ENCODE measurements at regions not wholly inside any gene's neighbourhood (a gene's known extent, or its start where the extent isn't known, plus 50 kb on each side); places are given as distances from the start of the nearest gene placed in this dataset.

DNA sequence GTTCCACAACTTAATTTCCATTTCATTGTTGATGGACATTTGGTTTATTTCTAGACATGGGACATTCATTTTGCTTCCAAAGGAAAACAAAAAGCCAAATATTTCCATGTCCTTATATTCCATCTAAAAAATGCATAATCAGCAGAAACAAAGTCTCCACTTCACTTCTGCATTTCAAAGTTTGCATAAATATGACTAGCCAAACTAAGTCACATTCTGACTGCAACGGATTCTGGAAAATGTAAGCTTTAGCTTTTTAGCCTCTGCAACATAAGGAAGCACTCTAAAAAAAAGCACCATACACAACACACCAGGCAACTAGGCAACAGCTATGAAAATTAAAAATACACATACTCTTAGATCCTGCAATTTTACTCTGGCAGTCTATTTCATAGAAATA lies 135.3 kb downstream of the ETAA1 start:
- DNase-seq (ENCODE audit: low spot score in 2 of 2): no peak
- H3K36me3 ChIP-seq (replicated peaks): no peaks in the 10 kb centered on the region
- H3K4me1 ChIP-seq: no peaks in the 10 kb centered on the region
- in situ Hi-C loops (cut with MboI; ENCODE audit: low sequenced_read_pairs): no loop called here
- no peaks in the 10 kb centered on the region for H3K27me3 ChIP-seq (ENCODE audit: low read depth)
- H3K9me3 ChIP-seq: no peaks in the 10 kb centered on the region
- H3K4me3 ChIP-seq: no peak overlapping the region

DNA sequence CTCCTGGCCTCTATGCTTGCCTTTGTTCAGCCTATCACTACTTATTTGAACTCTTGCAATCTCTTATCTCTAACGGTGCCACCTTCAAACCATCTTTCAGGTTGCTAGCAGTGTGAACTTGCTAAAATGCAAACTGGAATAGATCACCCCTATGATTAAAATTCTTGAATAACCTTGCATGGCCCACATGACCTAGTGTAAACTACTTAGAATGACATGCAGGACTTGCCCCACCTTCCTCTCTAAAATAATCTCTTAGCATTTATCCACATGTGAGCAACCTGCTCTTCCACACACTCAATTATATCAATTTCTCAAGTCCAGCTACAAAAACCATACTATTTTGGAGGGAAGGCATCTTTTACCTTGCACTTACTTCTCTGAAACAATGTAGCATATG lies 137.6 kb downstream of the ETAA1 start:
- no peaks in the 10 kb centered on the region for H3K4me1 ChIP-seq
- H3K27me3 ChIP-seq (ENCODE audit: low read depth): no peaks in the 10 kb centered on the region
- in situ Hi-C loops (cut with MboI; ENCODE audit: low sequenced_read_pairs): no loop called here

DNA sequence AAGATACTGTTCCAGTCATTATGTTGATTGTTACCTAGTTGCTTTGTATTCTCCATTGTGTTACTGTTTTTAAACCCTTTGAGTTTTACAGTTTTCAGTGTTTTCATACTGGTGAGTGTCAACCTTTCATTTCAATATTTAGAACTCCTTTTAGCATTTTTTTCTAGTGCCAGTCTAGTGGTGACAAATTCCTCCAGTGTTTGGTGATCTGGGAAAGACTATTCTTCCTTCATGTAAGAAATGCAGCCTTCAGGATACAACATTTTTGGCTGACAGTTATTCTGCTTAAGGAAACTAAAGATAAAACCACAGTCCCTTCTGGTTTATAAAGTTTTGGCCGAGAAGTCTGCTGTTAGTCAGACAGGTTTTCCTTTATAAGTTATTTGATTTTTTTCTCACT lies 143.8 kb downstream of the ETAA1 start:
- no peak overlapping the region for H3K4me3 ChIP-seq
- in situ Hi-C loops (cut with MboI; ENCODE audit: low sequenced_read_pairs): no loop called here
- H3K9me3 ChIP-seq: no peaks in the 10 kb centered on the region
- no peaks in the 10 kb centered on the region for H3K4me1 ChIP-seq
- no peak for DNase-seq (ENCODE audit: low spot score in 2 of 2)
- H3K27me3 ChIP-seq (ENCODE audit: low read depth): no peaks in the 10 kb centered on the region
- H3K36me3 ChIP-seq (replicated peaks): no peaks in the 10 kb centered on the region

More for the DNA sequence above, 137.6 kb downstream of the ETAA1 start:
- no peak overlapping the region for H3K4me3 ChIP-seq
- no peaks in the 10 kb centered on the region for H3K36me3 ChIP-seq (replicated peaks)
- no peak for DNase-seq (ENCODE audit: low spot score in 2 of 2)
- H3K9me3 ChIP-seq: no peaks in the 10 kb centered on the region

DNA sequence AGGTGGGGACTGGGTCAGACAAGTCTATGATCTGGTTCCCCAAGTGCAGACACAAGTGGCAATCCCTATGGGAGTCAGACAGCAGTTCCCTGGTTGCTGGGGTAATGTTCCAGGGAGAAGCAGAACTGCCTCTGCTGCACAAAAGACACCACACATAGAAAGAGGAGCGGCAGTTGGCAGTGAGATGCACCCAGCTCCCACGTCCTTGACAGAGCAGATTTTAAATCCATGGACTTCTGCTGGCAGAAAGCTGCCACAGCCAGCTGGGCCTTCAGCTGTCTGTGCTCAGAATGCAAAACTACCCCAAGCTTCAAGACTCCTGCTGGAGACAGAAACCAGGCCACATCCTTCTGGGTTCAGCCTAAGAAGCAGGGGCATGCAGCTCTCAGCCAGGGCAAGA lies 147.2 kb downstream of the ETAA1 start:
- no peak for DNase-seq (ENCODE audit: low spot score in 2 of 2)
- Histone ChIP-seq H3K4me3 (no peak overlapping the region), H3K9me3 (no peaks in the 10 kb centered on the region), H3K4me1 (no peaks in the 10 kb centered on the region), H3K36me3 (replicated peaks) (no peaks in the 10 kb centered on the region), H3K27me3 (ENCODE audit: low read depth) (no peaks in the 10 kb centered on the region)
- in situ Hi-C loops (cut with MboI; ENCODE audit: low sequenced_read_pairs): no loop called here

DNA sequence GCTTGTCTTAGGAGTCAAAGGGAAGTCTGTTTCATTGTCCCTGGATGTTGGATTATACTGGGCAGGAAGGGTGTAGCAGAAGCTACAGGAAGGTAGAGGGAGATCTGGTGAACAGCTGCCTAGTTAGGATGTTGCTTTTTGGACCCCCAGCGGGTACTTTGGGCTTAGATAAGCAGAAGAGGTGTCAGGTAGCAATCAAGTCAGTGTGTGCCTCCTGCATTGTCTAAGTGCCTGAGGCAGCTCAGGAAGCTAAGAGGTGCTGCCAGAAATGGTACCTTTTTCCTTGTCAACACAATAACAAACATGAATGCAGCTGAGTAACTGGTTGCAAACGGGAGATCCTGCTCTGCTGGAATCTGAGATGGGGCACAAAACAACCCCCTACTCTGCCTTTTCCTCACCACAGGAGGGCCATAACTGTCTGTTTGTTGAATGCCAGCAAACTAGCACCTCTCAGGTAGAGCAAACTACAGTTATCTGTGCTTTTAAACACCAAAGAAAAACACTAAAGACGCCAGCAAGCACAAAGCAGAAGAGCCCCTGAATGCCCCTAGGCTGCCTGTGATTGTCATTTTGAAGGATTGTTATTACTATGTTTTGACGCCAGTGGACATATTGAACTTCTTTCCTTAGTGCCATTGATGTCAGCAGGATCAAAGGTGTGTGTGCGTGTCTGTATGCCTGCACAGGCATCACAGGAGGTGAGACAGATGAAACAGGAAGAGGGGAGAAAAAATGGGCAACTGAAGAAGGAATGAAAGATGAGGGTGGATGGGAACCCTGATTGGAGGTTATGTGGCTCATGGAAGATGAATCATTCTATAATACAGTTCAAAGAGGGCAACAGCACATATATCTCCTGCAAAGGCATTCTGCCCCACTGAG lies 151.4 kb downstream of the ETAA1 start:
- no peak overlapping the region for H3K4me3 ChIP-seq
- no peaks in the 10 kb centered on the region for H3K27me3 ChIP-seq (ENCODE audit: low read depth)
- H3K9me3 ChIP-seq: no peaks in the 10 kb centered on the region
- no peaks in the 10 kb centered on the region for H3K4me1 ChIP-seq
- in situ Hi-C loops (cut with MboI; ENCODE audit: low sequenced_read_pairs): no loop called here
- no peak for DNase-seq (ENCODE audit: low spot score in 2 of 2)
- H3K36me3 ChIP-seq (replicated peaks): no peaks in the 10 kb centered on the region

DNA sequence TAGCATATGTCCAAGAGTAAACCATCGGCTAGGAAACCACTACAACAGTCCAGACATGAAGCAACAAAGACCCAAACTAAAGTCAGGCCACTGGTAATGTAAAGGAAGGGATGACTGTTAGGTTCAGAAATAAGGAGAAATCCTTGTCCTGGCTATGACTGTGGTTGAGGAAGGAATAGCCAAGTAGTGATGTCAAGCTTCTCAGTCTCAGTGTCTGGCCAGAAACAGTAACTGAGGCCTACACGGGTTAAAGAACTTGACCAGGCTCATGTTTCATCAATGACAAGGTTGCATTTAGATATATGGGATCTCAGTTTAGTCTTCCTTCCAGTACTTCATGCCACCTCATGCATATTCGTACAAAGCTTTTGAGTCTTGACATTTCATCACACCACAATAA lies 162.0 kb downstream of the ETAA1 start:
- Histone ChIP-seq H3K27me3 (ENCODE audit: low read depth) (no peaks in the 10 kb centered on the region), H3K9me3 (no peaks in the 10 kb centered on the region), H3K4me3 (no peak overlapping the region), H3K4me1 (no peaks in the 10 kb centered on the region), H3K36me3 (replicated peaks) (no peaks in the 10 kb centered on the region)
- in situ Hi-C loops (cut with MboI; ENCODE audit: low sequenced_read_pairs): no loop called here
- no peak for DNase-seq (ENCODE audit: low spot score in 2 of 2)

DNA sequence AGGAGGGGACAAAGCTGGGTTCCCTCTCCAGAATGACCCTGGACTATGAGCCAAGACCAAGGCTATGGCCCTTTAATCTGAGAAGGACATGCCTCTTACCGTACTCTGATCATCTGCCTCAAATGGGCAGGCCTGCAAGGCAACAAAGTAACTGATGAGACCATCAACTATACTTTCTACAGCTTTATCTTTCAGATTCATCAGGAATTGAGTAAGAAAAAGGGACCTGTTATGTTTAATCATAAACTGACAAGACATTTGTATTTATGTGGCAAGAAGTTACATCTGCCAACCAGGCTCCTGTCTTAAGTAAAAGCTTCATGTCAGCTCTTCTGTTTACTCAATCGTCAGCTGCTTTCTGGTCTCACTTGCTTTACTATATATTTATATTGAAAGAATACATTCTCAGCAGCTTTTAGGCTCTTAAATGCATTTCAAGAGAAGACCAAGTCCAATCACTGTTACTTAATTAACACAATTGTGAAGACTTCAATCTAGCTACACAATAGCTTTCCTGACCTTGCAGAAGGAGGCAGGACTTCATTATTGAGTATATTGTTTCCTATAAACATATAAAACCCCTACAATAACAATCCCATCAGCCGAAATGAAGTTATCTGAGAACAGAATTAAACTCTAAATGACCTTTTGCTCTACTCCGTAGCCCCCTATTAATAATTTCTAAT lies 163.8 kb downstream of the ETAA1 start:
- Histone ChIP-seq H3K4me3 (no peak overlapping the region), H3K36me3 (replicated peaks) (no peaks in the 10 kb centered on the region), H3K4me1 (no peaks in the 10 kb centered on the region), H3K9me3 (no peaks in the 10 kb centered on the region), H3K27me3 (ENCODE audit: low read depth) (no peaks in the 10 kb centered on the region)
- in situ Hi-C loops (cut with MboI; ENCODE audit: low sequenced_read_pairs): no loop called here
- DNase-seq (ENCODE audit: low spot score in 2 of 2): no peak

DNA sequence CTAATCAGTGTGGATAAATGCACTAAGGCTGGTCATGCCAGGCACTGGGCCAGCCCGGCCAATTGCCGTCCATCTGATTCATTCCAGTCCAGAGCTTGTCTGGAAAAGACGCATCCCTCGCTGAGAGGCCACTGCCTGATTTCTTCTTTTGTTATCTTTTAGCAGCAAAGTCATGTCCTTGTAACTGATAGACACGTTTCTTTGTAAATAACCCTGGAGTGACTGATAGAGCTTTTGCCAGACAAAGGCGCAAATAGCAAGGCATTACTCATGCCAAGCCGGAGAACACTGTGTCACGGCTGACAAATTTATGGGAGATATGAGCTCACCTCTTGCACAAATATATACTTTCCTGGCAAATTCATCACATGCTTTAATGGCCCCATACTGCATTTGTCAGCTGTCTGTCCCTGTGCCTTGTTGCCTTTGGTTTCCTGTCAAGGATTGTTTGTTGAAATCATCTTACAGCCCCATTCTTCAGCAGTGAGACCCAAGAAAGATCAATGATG lies 164.4 kb downstream of the ETAA1 start:
- DNase-seq (ENCODE audit: low spot score in 2 of 2): no peak

DNA sequence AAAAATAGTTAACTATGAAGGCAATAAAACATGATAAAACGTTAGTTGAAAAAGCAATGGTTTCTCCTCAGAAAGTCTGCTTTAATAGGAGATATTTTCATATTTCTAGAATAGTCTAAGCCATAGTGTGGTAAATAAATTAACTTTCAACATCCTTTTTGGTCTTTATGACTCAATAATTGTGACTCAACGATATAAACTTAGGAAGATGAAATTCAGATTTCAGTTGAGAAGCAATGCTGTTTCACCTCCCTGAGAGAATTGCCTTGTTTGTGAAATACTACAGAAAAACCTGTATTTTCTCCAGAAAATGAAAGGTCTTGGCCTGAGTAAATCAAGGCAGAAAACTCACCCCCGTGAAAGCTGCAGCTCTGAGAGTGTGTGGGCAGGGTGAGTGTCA lies 166.9 kb downstream of the ETAA1 start:
- Histone ChIP-seq H3K36me3 (replicated peaks) (no peaks in the 10 kb centered on the region), H3K27me3 (ENCODE audit: low read depth) (no peaks in the 10 kb centered on the region), H3K4me3 (no peak overlapping the region), H3K9me3 (no peaks in the 10 kb centered on the region), H3K4me1 (no peaks in the 10 kb centered on the region)
- no peak for DNase-seq (ENCODE audit: low spot score in 2 of 2)
- in situ Hi-C loops (cut with MboI; ENCODE audit: low sequenced_read_pairs): no loop called here

More for the DNA sequence above, 164.4 kb downstream of the ETAA1 start:
- no peaks in the 10 kb centered on the region for H3K9me3 ChIP-seq
- H3K4me3 ChIP-seq: no peak overlapping the region
- H3K4me1 ChIP-seq: no peaks in the 10 kb centered on the region
- no peaks in the 10 kb centered on the region for H3K27me3 ChIP-seq (ENCODE audit: low read depth)
- no peaks in the 10 kb centered on the region for H3K36me3 ChIP-seq (replicated peaks)
- in situ Hi-C loops (cut with MboI; ENCODE audit: low sequenced_read_pairs): no loop called here

DNA sequence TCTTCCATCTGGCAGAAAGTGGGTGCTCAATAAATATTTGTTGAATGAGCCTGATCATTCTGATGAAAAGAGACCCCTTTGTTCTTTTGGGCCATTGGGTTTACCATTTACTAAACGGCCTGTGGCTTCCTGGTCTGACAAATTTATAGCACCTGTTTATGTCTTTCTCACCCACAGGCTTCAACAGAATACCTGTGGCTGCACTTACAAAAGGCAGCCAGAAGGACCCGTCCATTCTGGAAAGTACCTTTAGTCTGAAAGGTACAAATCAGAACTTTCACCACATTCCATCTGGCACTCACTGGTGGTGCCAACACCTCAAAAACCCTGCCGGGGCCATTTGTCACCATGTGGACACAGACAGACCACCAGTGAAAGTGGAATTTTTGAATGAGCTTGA lies 167.5 kb downstream of the ETAA1 start:
- no peaks in the 10 kb centered on the region for H3K27me3 ChIP-seq (ENCODE audit: low read depth)
- no peaks in the 10 kb centered on the region for H3K36me3 ChIP-seq (replicated peaks)
- H3K4me3 ChIP-seq: no peak overlapping the region
- H3K9me3 ChIP-seq: no peaks in the 10 kb centered on the region
- in situ Hi-C loops (cut with MboI; ENCODE audit: low sequenced_read_pairs): no loop called here
- no peaks in the 10 kb centered on the region for H3K4me1 ChIP-seq
- no peak for DNase-seq (ENCODE audit: low spot score in 2 of 2)

DNA sequence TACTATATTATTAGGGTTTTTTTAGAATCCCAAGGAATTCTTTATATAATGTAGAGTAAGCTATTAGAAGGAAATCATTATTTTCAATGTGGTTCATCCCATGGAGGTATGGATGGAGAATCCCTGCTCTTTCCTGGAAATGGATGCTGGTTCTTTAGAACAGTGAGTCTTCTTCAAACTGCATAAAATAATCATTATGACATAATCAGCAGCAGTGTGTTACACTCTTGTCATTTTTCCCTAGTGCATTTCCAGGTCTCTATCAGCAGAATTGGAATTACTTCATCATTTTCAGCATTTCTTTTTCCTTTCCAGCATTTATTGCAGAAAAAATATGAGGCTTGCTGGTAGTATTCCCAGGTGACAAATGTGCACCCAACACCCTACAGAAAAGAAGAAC lies 168.1 kb downstream of the ETAA1 start:
- no peak overlapping the region for H3K4me3 ChIP-seq
- no peaks in the 10 kb centered on the region for H3K27me3 ChIP-seq (ENCODE audit: low read depth)
- in situ Hi-C loops (cut with MboI; ENCODE audit: low sequenced_read_pairs): no loop called here
- H3K36me3 ChIP-seq (replicated peaks): no peaks in the 10 kb centered on the region
- DNase-seq (ENCODE audit: low spot score in 2 of 2): no peak
- H3K4me1 ChIP-seq: no peaks in the 10 kb centered on the region
- H3K9me3 ChIP-seq: no peaks in the 10 kb centered on the region

DNA sequence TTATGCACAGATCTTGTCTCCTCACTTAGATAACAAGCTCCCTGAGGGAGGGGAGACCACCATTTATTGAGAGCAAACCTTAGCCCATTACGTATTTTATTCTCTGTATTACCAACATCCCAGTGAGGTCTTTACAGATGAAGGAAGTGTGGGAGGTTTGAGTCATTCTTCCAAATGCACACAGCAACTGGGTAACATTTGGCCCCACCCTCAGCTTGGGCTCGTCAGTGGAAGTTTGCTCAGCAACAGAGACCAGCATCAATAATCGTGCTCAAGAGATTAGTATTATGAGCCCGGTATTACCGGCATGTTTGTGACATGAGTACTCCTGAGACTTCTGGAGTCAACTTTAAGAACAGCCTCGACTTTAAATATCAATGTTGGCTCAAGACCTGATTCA lies 168.6 kb downstream of the ETAA1 start:
- DNase-seq (ENCODE audit: low spot score in 2 of 2): no peak
- Histone ChIP-seq H3K9me3 (no peaks in the 10 kb centered on the region), H3K4me1 (no peaks in the 10 kb centered on the region), H3K36me3 (replicated peaks) (no peaks in the 10 kb centered on the region), H3K4me3 (no peak overlapping the region), H3K27me3 (ENCODE audit: low read depth) (no peaks in the 10 kb centered on the region)
- in situ Hi-C loops (cut with MboI; ENCODE audit: low sequenced_read_pairs): no loop called here

DNA sequence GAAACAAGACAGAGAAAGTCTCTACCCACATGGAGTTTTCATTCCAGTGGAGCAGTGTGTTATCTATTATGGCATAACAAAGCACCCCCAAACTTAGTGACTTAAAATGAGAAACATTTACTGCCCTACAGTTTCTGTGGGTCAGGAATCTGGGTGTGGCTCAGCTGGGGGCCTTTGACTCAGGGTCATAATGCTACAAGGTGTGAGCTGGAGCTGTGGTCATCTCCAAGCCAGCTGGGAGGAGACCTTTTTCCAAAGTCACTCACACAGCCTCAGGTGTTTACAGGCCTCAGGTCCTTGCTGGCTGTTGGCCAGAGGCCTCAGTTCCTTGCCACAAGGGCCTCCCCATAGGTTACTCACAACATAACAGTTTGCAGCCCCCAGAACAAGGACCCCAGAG lies 169.2 kb downstream of the ETAA1 start:
- no peaks in the 10 kb centered on the region for H3K4me1 ChIP-seq
- no peaks in the 10 kb centered on the region for H3K9me3 ChIP-seq
- no peak overlapping the region for H3K4me3 ChIP-seq
- H3K27me3 ChIP-seq (ENCODE audit: low read depth): no peaks in the 10 kb centered on the region
- DNase-seq (ENCODE audit: low spot score in 2 of 2): no peak
- in situ Hi-C loops (cut with MboI; ENCODE audit: low sequenced_read_pairs): no loop called here
- no peaks in the 10 kb centered on the region for H3K36me3 ChIP-seq (replicated peaks)

DNA sequence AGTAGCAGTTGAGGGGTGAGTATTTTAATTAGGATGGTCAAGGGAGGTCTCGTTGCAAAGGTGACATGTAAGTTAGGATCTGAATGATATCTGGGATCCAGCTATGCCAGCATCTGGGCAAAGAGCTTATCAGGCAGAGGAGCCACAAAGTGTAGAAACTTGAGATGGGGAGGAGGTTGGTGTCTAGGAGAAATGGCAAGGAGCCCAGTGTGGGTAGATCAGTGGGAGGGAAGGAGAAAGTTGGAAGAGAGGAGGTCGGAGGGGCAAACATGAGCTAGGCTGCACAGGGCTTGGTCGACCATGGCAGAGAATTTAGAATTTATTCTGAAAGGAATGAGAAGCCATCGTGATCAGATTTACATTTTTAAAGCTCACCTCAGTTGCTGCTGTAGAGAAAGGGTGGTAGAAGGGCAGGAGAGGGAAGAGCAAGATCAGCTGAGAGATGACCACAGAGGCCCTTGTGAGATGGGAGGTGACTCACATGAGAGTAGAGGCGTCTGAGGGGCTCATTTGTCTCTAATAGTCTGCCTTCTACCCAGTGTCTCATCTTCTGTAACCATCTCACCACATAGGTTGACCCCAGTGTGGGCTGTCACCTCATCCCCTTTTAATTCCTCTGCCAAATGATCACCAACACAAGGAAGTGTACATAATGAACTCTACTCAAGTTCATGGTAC lies 170.0 kb downstream of the ETAA1 start:
- Histone ChIP-seq H3K4me1 (no peaks in the 10 kb centered on the region), H3K4me3 (no peak overlapping the region), H3K27me3 (ENCODE audit: low read depth) (no peaks in the 10 kb centered on the region), H3K9me3 (no peaks in the 10 kb centered on the region), H3K36me3 (replicated peaks) (no peaks in the 10 kb centered on the region)
- no peak for DNase-seq (ENCODE audit: low spot score in 2 of 2)
- in situ Hi-C loops (cut with MboI; ENCODE audit: low sequenced_read_pairs): no loop called here
